Adrenal gland (tissue), 5 donors: ENCODE measurements at regions not wholly inside any gene's neighbourhood (a gene's known extent, or its start where the extent isn't known, plus 50 kb on each side); places are given as distances from the start of the nearest gene placed in this dataset.

Experiments
- CTCF ChIP-seq, 6 experiments: fragments of 450-650 bp in 4 of 6; fragments of 200-600 bp in 2 of 6; sonication (generic) in 1 of 6; IDR thresholded peaks; 1 replicate in 5 of 6; 2 replicates in 1 of 6; pipeline versions ENCODE4 v1.5.1 to v1.8.0; 2016 to 2021; ENCODE audit warnings: antibody characterized with exemption in 6 of 6, mild to moderate bottlenecking in 2 of 6, moderate library complexity in 1 of 6
- POLR2A ChIP-seq, 2 donors: fragments of 450-650 bp; IDR thresholded peaks; one replicate each; pipeline ENCODE4 v1.6.1; 2017; ENCODE audit warnings: antibody characterized with exemption in 2 of 2, mild to moderate bottlenecking in 2 of 2, moderate library complexity in 1 of 2
- donor health status: DM: no; HTN: no; CAD: no.

- TF ChIP-seq POLR2A (IDR thresholded peaks at IDR 0.05) (no peak), CTCF (IDR thresholded peaks at IDR 0.05) (no peak)
These were observed 318.5 kb upstream of the B3GALT2 start for GRCh38 chr1:193504920-193505319.
